ENCODE measurements at regions not wholly inside any gene's neighbourhood (a gene's known extent, or its start where the extent isn't known, plus 50 kb on each side); places are given as distances from the start of the nearest gene placed in this dataset.

DNA sequence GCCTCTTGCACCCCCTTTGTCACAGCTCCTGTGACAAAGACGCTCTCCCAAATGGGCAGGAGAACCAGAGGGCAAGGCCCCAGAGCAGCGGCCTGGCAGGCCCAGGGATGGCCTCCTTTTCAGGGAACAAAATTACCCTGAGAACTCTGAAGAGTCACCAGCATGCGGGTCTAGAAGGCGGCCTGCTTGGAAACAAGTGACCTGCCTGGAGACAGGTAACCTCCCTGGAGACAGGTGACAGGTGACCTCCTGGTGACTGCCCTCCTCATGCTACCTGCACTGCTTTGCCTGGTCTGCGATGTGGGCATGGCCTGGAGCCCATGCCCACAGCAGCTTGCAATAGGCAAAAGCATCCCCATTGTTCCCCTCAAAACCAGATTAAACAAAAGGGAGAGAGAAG lies 86.5 kb upstream of the ZC3H12A start:
- TF ChIP-seq, protein P1, sequence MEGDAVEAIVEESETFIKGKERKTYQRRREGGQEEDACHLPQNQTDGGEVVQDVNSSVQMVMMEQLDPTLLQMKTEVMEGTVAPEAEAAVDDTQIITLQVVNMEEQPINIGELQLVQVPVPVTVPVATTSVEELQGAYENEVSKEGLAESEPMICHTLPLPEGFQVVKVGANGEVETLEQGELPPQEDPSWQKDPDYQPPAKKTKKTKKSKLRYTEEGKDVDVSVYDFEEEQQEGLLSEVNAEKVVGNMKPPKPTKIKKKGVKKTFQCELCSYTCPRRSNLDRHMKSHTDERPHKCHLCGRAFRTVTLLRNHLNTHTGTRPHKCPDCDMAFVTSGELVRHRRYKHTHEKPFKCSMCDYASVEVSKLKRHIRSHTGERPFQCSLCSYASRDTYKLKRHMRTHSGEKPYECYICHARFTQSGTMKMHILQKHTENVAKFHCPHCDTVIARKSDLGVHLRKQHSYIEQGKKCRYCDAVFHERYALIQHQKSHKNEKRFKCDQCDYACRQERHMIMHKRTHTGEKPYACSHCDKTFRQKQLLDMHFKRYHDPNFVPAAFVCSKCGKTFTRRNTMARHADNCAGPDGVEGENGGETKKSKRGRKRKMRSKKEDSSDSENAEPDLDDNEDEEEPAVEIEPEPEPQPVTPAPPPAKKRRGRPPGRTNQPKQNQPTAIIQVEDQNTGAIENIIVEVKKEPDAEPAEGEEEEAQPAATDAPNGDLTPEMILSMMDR (IDR thresholded peaks at IDR 0.05): no peak
- TF ChIP-seq POLR2A (IDR thresholded peaks at IDR 0.05) (no peak), POLR2AphosphoS5 (IDR thresholded peaks at IDR 0.05) (no peak), EP300 (IDR thresholded peaks at IDR 0.05) (no peak)
